Heart left ventricle (tissue), 16 donors: ENCODE measurements at regions not wholly inside any gene's neighbourhood (a gene's known extent, or its start where the extent isn't known, plus 50 kb on each side); places are given as distances from the start of the nearest gene placed in this dataset.

ENCODE experiments used
- ATAC-seq, 4 donors: fragments of 200-7000 bp; cut with Tn5 transposase; one replicate each; pipeline ENCODE4 v1.9.1; 2020 to 2022; ENCODE audit warnings: moderate library complexity in 4 of 4, mild to moderate bottlenecking in 3 of 4, moderate number of reproducible peaks in 1 of 4
- DNase-seq, 5 donors: peaks; one replicate each; pipeline ENCODE4 v3.0.0-alpha.2; 2020
- H3K27ac ChIP-seq, 12 donors: fragments of 200-600 bp; sonication (generic) in 4 of 12; one replicate each; pipeline versions ENCODE4 v1.5.0 to v1.8.0; 2016 to 2022; ENCODE audit warnings: mild to moderate bottlenecking in 2 of 12
- H3K27me3 ChIP-seq, 9 donors: fragments of 200-600 bp; sonication (generic) in 2 of 9; one replicate each; pipeline versions ENCODE4 v1.5.1 to v1.8.0; 2016 to 2022; ENCODE audit warnings: mild to moderate bottlenecking in 3 of 9
- H3K36me3 ChIP-seq, 9 donors: fragments of 200-600 bp; sonication (generic) in 2 of 9; one replicate each; pipeline versions ENCODE4 v1.5.0 to v1.8.0; 2018 to 2022; ENCODE audit warnings: mild to moderate bottlenecking in 2 of 9
- H3K4me1 ChIP-seq, 12 donors: fragments of 200-600 bp; sonication (generic) in 4 of 12; one replicate each; pipeline versions ENCODE4 v1.5.0 to v1.8.0; 2016 to 2022; ENCODE audit warnings: mild to moderate bottlenecking in 3 of 12
- H3K4me3 ChIP-seq, 12 donors: fragments of 200-600 bp; sonication (generic) in 4 of 12; one replicate each; pipeline versions ENCODE4 v1.5.0 to v1.8.0; 2017 to 2022; ENCODE audit warnings: mild to moderate bottlenecking in 9 of 12, moderate library complexity in 4 of 12
- H3K9me3 ChIP-seq, 12 donors: fragments of 200-600 bp; sonication (generic) in 4 of 12; one replicate each; pipeline versions ENCODE4 v1.5.0 to v1.8.0; 2016 to 2022; ENCODE audit warnings: mild to moderate bottlenecking in 1 of 12
- POLR2A ChIP-seq, 2 donors: fragments of 450-650 bp; IDR thresholded peaks; one replicate each; pipeline ENCODE4 v1.6.1; 2017; ENCODE audit warnings: antibody characterized with exemption in 2 of 2, mild to moderate bottlenecking in 2 of 2, moderate library complexity in 2 of 2
- WGBS, 4 donors: extraction: QIAGEN DNeasy Blood & Tissue Kit in 2 of 4; methylation state at CpG; one replicate each; pipeline versions ENCODE4 v1.1.5 to v1.1.7; 2013 to 2018; 5-methylcytosine and 5-hydroxymethylcytosine counted together
- intact Hi-C, 10 donors: fragments of 100-400 bp; cut with DNase I; formaldehyde crosslinking; loops; one replicate each; pipeline versions ENCODE4 v1.11.1 to v1.14.2; 2022
- TF ChIP-seq, protein P1 (sequence below), 12 donors: fragments of 200-600 bp; sonication (generic) in 4 of 12; IDR thresholded peaks; one replicate each; pipeline versions ENCODE4 v1.5.0 to v1.8.0; 2018 to 2022; ENCODE audit warnings: antibody characterized with exemption in 12 of 12, mild to moderate bottlenecking in 5 of 12
- donor health status: ischemic (EF 13 %, LVEDD 7.1; RV severe dilation, severe dysfunction).
- donor health status: healthy with polysubstance abuse.
- donor health status: DM: no; HTN: yes; CAD: no.
- donor health status: DM: no; HTN: no; CAD: no.
- donor health status: ischemic (EF 25% LVEDD 6.9; RV normal size, moderate dysfunction).
- donor health status: ischemic (EF 25% LVEDD 5.7; RV mildly dilated, moderate dysfunction).
- donor health status: healthy.
- donor health status: DM: yes; HTN: yes; CAD: no.
- donor health status: ischemic (EF 35%, LVEDD 5.7; RV mildly dilated, moderate dysfunction).
- donor health status: nonischemic (EF 11% LVEDD 7.7; RV severe dilation, severe dysfunction).
- donor health status: DM: yes; HTN: yes; CAD: no.
- donor health status: PGD.
- donor health status: ischemic (EF 29% LVEDD 5.4; RV normal size, mild dysfunction).
- donor health status: nonischemic (EF 23%, LVEDD 6.1; RV moderate dilation, normal function).

DNA sequence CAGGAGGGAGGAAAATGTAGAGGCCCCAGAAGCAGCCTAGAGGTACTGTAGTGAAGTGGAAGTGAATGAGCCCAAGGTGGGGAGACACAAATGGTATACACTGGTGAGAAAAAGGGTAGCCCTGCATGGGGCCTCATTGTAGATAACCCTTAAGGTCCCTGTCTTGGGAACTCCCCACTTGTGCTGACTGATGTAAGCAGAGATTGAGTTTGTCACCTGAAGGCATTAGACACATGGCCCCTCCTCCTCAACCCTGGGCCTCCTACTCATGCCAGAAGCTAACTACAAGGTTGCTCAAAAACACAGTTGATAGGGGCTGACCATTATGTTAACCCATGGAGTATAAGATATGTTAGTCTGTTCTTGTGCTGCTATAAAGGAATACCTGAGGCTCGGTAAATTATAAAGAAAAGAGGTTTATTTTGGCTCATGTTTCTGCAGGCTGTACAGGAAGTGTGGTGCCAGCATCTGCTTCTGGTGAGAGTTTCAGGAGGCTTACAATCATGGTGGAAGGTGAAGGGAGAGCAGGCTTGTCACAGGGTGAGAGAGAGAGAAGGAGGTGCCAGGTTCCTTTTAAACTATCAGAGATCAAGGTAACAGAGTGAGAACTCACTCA lies 84.6 kb upstream of the RNU6-1 start:
- ATAC-seq (no peak), DNase-seq (no peak)
- TF ChIP-seq, protein P1, sequence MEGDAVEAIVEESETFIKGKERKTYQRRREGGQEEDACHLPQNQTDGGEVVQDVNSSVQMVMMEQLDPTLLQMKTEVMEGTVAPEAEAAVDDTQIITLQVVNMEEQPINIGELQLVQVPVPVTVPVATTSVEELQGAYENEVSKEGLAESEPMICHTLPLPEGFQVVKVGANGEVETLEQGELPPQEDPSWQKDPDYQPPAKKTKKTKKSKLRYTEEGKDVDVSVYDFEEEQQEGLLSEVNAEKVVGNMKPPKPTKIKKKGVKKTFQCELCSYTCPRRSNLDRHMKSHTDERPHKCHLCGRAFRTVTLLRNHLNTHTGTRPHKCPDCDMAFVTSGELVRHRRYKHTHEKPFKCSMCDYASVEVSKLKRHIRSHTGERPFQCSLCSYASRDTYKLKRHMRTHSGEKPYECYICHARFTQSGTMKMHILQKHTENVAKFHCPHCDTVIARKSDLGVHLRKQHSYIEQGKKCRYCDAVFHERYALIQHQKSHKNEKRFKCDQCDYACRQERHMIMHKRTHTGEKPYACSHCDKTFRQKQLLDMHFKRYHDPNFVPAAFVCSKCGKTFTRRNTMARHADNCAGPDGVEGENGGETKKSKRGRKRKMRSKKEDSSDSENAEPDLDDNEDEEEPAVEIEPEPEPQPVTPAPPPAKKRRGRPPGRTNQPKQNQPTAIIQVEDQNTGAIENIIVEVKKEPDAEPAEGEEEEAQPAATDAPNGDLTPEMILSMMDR (IDR thresholded peaks at IDR 0.05): no peak
- no peak for TF ChIP-seq POLR2A (IDR thresholded peaks at IDR 0.05)
- intact Hi-C loops: no loop called here
- WGBS, 4 donors: 78 to 92% (median 87%) methylated on average over 1 of the region's 1 CpG
- H3K4me1 ChIP-seq: peaks cover 0 to 52% (median 24%) of the 10 kb centered on the region in 12 donors
- H3K9me3 ChIP-seq: no peaks in the 10 kb centered on the region
- H3K36me3 ChIP-seq: no peaks in the 10 kb centered on the region
- no peaks in the 10 kb centered on the region for H3K27me3 ChIP-seq
- peak overlapping the region in 10 of 12 donors; percentile 33 to 80 (median 72) for H3K27ac ChIP-seq
- H3K4me3 ChIP-seq: no peak overlapping the region

DNA sequence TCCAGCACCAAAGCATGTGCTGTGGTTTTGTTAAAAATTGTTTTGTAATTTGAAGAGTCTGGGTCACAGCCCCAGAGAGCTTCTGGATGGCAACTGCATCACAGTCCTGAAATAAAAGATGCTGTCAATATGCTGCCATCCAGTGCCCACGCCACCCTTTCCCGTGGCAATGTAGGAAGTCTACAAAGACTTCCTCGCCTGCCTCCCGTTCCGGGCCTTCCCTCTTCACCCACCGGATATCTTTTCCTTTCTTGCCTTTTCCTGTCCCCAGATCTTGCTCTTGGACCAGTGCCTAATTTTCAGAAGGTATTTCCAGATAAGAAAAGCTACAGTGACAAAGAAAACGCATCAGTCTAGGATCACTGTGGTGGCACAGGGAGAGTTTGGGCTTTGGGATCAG lies 85.3 kb upstream of the RNU6-1 start:
- peak overlapping the region in 8 of 12 donors; percentile 14 to 80 (median 72) for H3K27ac ChIP-seq
- no peak for TF ChIP-seq POLR2A (IDR thresholded peaks at IDR 0.05)
- TF ChIP-seq, protein P1 (IDR thresholded peaks at IDR 0.05): peak in 1 of 12 donors; percentile 17
- DNase-seq: peak in 3 of 5 donors; percentile 39 to 51 (median 41)

DNA sequence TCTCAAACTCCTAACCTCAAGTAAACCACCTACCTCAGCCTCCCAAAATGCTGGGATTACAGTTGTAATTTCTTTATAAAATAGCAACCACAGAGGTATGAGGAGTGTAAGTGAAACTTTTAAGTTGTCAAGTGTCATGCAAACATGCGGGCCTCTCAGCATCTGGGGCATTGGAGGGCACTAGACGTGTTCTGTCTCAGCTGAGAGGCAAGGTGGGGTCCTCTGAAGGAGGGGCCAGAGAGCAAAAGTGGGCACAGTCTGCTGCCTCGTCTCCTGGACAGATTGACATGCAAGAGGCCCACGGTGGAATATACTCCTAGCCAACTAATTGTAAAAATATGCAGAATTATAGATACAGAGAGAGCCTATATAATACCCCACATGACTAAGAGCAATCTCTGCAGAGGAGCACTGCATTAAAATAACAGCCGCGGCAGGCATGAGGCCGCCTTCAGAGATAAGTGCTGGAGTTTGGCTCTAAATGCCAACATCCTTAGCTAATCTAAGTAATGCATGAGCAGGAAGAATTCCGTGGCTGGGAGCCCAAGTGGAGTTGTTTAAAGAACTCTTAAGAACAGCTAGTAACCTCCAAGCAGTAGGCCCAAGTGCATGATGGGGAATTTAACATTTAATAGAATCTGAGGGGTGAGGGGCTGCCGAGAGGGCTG lies 87.8 kb upstream of the RNU6-1 start:
- intact Hi-C loops: no loop called here
- no peak overlapping the region for H3K4me3 ChIP-seq
- 22 to 28% (median 26%) methylated on average over 8 to 9 of the region's 9 CpGs for WGBS, 4 donors

More for the DNA sequence above, 85.3 kb upstream of the RNU6-1 start:
- peak in 3 of 4 donors; percentile 16 to 72 (median 37) for ATAC-seq
- intact Hi-C loops: no loop called here
- H3K4me1 ChIP-seq: peaks cover 0 to 52% (median 24%) of the 10 kb centered on the region in 12 donors
- H3K4me3 ChIP-seq: no peak overlapping the region
- no peaks in the 10 kb centered on the region for H3K27me3 ChIP-seq
- H3K36me3 ChIP-seq: no peaks in the 10 kb centered on the region
- no peaks in the 10 kb centered on the region for H3K9me3 ChIP-seq
- 25 to 38% (median 29%) methylated on average over 7 of the region's 7 CpGs for WGBS, 4 donors

DNA sequence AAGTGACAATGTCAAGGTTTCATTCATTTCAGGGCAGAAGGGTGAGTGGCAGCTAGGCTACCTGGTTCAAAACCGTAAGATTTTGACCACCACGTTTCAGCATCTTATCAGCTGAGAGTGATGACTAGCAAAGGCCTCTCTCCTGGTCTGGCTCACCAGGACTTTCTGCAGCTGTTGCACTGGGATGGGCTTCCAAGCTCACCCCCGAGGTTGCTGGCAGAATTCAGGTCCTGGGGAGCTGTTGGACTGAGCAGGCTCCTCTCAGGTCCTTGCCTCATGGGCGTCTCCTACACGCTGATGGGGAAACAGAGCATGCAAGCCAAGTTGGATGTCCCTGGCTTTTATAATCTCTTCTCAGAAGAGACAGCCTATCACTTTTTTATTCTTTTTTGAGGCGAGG lies 88.8 kb upstream of the RNU6-1 start:
- WGBS, 4 donors: 57 to 64% (median 58%) methylated on average over 6 of the region's 6 CpGs
- no peaks in the 10 kb centered on the region for H3K9me3 ChIP-seq
- intact Hi-C loops: no loop called here
- no peak for DNase-seq
- no peak overlapping the region for H3K4me3 ChIP-seq
- TF ChIP-seq POLR2A (IDR thresholded peaks at IDR 0.05): no peak
- TF ChIP-seq, protein P1 (IDR thresholded peaks at IDR 0.05): no peak
- no peaks in the 10 kb centered on the region for H3K27me3 ChIP-seq
- ATAC-seq: no peak
- H3K4me1 ChIP-seq: peaks cover 0 to 42% (median 20%) of the 10 kb centered on the region in 12 donors
- peak overlapping the region in 6 of 12 donors; percentile 55 to 80 (median 76) for H3K27ac ChIP-seq
- H3K36me3 ChIP-seq: no peaks in the 10 kb centered on the region

More for the DNA sequence above, 87.8 kb upstream of the RNU6-1 start:
- peak in 4 of 5 donors; percentile 60 to 84 (median 74) for DNase-seq
- peaks cover 0 to 52% (median 24%) of the 10 kb centered on the region in 12 donors for H3K4me1 ChIP-seq
- H3K9me3 ChIP-seq: no peaks in the 10 kb centered on the region
- ATAC-seq: peak; percentile 30 to 76 (median 69)
- no peaks in the 10 kb centered on the region for H3K27me3 ChIP-seq
- H3K27ac ChIP-seq: peak overlapping the region; percentile 32 to 91 (median 76)
- H3K36me3 ChIP-seq: no peaks in the 10 kb centered on the region
- no peak for TF ChIP-seq POLR2A (IDR thresholded peaks at IDR 0.05)
- TF ChIP-seq, protein P1 (IDR thresholded peaks at IDR 0.05): no peak
